Activated effector memory CD4-positive, alpha-beta T cell treated with Interleukin-2 at 50 U/mL for 16 hours (primary cell): ENCODE measurements at regions not wholly inside any gene's neighbourhood (a gene's known extent, or its start where the extent isn't known, plus 50 kb on each side); places are given as distances from the start of the nearest gene placed in this dataset.

Source experiments
- DNase-seq: peaks from one replicate; pipeline ENCODE4 v3.0.0-alpha.2; 2020

DNA sequence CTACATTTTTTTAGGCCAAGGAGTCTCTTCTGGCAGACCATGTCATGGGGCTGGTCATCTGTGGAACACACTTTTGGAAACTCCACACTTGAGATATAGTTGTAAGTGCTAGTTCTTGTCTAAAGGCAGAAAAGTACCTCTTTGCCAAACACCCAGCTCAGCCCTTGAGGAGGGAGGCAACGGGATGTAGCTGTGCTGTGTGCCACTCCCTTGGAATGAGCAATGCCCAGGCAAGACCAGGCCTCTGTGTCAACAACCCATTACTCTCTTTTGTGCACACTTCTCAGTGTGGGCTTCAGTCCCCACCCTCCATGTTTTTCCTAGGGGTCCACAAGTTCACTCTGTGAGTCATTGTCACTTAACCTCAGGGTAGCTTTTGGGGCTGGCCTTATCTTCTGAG is 528.3 kb upstream of the CFAP20DC start:
- DNase-seq: no peak

DNA sequence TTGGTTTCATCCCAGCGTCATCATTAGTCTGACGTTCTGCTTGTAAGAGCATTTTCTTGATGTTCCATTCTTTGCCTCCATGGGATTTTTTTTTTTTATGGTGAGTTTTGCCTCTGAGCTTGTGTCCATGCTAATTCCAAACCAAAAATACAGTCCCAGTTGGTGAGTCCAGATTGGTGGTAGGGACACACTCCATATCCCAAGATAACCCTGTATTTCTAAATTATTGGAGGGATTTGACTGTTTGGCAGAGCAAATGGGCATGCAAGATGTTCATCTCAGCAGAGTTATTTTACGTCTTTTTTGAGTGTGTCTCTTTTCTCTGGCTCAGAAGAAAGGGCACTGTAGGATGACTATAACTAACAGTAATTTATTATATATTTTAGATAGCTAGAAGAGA is 526.8 kb upstream of the CFAP20DC start:
- no peak for DNase-seq

DNA sequence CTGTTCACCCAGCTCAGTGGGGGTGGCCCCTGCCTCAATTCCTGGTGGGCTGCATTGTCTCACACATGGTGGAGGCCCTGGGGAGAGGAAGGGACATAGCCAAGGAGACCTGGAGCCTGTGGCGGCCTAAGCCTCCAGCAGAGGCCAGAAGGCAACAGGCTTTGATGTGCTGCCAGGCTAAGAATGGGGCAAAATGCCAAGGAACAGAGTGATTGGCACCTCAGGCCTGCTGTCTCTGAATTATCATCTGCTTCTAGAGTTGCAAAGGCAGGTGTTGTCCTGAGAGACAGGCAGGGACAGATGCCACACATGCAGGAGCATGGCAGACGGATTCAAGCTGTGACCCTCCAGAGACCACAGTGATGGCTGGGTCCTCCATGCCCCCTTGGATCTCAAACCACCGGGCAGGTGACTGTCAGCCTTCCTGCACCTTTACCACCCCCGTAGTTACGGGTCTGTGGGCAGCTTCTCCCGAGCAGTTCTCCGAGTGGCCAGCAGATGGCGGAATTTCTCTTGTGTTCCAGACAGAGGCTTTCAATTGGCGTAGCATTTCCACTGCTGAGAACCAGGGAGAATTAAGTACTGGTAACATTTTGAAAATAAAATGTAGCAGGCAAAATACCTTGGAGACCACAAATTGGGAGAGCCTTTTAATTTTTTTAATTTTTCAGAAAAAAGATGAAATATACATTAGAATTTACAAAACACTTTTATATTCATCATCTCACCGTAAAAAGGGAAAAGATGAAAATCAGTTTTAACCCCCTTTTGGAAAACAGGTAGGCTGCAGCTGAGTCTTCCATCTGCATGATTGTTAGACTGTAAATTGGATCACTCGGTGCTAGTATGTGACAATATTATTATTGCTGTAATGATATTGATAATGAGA is 525.5 kb upstream of the CFAP20DC start:
- DNase-seq: peak; percentile 67

DNA sequence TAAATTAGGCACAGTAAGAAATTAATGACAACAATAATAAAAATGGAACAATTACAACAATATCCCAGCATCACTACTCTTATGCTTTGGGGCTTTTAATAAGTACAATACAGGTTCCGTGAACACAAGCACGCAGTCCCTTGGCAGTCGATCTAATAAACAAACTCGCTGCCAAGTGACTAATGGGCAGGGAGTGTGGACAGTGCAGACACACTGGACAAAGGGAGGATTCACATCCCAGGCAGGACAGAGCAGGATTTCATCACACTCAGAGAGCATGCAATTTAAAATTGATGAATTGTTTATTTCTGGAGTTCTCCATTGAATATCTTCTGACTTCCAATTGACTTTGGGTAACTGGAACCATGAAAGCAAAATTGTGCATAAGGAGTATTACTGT is 524.1 kb upstream of the CFAP20DC start:
- no peak for DNase-seq

DNA sequence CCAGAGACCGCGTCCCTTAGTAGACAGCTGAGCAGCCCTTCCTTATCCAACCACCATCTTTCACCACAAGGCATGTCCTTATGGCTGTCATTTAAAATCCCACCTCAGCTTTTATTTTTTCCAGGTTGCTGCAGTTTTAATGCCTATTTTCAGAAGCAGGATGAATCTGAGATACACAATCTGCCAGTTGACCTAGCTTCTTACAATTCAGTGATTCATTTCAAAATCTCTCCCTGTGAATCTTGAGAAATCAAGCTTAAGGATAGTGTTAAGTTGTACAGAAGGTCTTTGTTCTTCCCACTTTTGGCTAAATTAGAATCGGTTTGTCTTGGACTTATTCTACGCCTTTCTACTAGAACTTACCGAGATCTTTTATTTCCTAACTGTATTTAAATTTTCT is 522.3 kb upstream of the CFAP20DC start:
- DNase-seq: no peak

DNA sequence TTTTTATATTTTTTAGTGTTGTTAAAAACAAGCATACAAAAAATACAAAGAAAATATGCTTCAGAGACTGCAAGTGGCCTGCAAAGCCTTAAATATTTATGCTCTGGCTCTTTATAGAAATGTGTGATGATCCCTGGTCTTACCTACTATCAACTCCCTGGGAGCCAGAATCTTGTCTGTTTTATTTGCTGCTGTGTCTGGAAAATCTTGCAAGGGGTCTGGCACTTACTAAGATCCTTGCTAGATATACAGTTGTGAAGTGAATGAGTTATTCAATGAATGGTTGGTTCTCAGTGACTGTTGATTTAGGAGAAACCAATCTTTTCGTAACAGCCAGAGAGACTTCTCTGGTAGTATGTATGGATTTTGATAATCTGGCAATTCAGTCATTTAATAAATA is 521.0 kb upstream of the CFAP20DC start:
- no peak for DNase-seq

GRCh38 chr3:59567661-59568060 is 517.8 kb upstream of the CFAP20DC start:
- DNase-seq: no peak

DNA sequence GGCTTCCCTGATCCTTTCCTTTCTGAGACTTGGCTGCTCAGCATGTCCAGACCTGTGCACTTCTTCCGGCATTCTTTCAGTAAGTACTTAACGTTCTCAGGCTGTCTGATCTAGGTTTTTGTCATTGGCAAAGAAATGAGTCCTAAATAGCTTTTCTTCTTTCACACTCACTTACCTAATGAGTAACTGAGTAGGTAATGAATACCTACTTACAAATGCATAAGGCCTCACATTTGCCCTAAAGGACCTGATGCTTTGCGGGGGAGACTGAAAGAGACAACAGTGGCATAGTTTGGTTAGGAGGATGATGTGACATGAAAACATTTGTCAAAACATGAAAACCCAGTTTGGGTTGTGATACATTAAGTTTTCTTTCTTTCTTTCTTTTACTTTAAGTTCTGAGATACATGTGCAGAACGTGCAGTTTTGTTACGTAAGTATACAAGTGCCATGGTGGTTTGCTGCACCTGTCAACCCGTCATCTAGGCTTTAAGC is 516.7 kb upstream of the CFAP20DC start:
- no peak for DNase-seq

- DNase-seq: no peak
Measured at GRCh38 chr3:59565125-59565524, 515.3 kb upstream of the CFAP20DC start.

DNA sequence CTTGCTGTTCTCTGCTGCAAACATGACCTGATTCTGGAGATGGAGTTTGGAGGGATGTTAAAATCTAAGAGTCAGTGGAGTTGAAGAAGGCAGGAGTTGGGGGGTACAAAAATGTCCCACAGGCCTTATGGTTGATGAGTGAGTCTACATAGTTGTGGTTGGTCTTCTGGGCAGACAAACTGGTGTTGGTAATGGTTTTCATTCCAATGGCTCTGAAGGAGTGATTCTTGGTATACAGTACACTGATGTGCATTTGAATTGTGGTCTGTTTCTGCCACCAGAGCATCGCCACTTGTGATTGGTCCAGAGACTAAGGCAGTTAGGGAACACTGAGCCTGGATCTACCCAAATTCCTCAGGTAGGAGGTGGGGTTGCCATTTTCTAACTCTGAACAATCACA is 514.1 kb upstream of the CFAP20DC start:
- no peak for DNase-seq

DNA sequence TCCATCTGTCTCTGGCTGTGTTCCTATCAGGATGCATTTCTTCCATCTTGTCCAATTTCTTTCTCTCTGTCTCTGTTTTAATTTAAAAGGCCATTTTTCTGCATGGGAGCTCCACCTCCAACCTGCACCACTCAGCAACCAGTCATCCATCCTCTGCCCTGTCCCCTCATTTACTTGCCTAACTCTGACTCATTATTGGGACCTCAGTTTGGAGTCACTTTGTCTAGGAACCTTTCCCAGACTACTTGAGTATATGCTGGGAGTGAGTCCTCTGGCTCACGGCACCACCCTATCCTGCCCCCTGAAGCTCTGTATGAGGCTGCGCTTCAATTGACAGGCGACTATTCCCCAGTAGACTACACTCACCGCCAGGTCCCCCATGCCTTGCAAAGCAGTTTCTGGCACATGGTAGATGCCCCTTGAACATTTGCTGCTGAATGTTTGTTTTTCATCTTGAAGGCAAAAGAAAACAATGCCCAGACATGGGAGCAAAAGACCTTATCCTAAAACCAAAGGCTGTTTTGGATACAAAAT is 513.3 kb upstream of the CFAP20DC start:
- DNase-seq: no peak

DNA sequence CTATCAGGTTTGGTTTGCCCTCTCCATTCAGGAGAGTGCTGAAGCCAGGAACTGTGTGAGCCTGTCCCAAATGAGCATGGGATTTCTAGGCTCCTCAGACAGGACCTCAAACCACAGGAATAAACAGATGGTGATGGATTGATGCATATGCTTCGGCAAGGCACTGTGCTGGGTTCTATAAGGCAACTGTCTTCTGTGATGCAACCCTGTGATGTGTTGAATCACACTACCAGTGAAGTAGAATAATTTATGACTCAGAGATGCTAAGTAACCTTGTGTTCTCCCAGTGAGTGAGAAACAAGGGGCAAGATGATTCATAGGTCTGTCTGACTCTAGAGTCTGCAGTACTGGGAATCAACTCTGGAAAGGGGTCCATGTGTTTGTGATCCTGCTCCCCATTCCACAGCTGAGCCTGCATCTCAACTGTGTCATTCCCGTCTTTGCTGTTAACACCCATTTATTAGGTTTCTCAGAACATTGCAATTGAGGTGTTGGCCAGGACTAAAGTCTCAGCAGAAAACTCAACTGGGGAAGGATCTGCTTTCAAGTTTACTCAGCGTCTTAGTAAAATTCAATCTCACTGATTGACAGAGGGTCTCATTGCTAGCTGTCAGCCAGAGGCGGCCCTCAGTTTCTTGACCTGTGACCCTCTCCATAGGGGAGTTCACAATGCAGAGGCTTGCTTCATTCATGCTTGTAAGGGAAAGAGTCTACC is 510.1 kb upstream of the CFAP20DC start:
- no peak for DNase-seq

- no peak for DNase-seq
Measured at GRCh38 chr3:59558906-59559720, 509.3 kb upstream of the CFAP20DC start.

DNA sequence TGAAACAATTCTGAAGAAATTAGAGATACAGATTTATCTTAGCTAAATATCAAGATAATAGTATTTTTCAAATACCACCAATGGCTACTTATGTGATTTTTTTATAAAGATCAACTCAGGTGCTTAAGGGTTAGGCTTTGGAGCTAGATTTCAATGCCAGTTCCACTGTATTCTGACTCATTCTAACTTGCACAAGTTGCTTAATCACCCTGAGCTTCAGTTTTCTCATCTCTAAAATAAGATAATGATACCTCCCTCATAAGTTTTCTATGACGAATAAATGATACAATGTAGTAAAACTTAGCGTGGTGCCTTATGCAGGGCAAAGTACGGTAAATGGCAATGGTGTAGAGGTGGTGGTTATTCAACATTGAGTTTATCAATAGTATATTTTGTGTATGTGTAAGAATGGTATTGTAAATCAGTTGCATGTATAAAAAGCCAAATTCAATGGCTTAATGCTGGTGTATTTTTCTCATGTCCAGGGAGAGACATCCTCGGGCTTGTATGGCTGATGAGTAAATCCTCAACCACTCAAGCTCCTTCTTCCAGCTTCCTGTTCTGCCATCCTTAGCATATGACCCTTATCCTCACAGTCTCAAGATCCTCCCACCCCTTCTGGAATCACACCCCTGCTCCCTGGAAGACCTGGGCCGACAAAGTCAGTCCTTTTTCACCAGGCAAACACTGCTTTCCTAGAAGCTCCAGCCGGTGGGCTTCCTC is 505.9 kb upstream of the CFAP20DC start:
- no peak for DNase-seq

DNA sequence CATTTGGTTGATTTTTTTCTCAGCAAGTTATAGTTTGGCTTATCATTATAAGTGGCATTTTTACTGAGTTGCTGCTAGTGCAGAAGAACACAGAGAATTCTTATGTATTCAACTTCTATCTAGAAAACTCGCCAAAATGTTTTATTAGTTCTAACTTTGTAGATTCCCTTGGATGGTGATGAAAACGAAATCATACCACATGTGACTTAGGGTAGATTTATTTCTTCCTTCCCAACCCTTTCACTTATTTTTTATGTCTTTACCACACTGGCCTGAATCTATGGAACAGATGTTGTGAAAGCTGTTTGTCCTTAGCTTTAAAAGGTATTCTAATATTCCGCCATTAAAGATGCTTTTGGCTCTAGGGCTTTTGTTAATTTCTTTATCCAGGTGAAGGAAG is 503.3 kb upstream of the CFAP20DC start:
- DNase-seq: no peak

DNA sequence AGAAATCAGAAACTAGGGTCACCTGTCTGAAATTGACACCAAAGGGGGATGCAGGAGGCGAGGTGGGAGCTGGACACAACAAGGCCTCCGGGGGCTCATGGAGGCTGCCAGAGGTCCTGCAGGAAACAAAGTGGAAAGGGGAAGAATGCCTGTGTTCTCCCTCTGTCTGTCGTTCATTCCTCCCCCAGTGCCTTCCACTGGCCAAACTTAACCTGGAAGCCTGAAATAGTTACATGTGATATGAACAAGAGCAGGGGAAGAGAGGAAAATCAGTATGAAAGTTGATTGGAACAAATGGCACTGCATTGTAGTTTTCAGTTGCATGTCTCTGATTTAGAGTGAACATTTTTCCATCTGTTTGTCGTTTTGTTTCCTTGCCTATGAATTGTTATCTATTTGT is 502.0 kb upstream of the CFAP20DC start:
- no peak for DNase-seq

DNA sequence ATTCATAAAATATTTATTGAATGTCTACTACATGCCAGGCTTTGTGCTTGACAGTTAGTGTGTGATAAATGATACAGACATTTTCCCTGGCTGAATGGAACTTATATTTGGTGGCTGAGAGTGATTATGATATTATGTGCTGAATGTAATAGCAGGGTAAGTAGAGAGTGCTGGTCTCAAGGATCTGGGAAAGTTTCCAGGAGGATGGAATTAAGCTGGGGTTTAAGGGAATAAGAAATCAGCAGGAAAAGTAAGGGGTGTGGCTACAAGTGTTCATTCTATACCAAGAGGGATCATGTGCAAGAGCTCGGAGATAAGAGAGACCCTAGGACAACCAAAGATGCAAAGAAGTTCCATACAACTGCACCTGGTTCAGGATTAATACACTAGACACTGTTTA is 500.1 kb upstream of the CFAP20DC start:
- DNase-seq: no peak

DNA sequence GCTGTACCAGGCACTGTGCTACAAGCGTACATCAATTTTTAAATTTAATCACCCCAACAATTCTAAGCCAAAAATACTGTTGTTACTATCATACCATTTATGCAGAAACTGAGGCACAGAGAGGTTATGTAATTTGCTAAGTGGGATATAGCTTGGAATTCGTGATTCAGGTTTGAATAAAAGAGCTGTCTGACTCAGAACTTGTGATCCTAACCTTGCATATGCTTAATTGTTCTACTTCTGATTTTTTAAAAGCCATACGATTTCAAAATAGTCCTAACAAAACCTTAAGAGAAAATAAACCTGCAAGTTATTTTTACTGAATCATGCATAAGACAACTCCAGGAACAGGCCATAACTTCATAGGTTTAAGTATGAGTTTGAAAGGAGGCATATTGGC is 498.0 kb upstream of the CFAP20DC start:
- no peak for DNase-seq

DNA sequence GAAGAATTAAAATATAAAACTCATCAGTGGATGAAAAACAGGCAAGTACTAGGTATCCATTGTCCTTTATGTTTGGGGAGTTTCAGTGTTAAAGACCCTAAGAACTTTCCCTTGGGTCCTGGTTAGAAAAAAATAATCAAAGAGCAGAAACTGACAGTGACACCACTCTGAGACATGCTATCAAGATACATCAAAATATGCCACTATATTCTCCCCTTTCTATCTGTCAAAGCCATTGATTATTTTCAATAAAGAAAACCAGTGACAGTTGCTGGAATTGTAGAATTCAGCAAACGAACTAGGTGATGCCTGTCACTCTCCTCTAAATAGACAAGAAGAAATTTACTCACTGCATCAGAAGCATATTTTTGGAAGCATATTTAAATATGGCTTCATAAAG is 496.7 kb upstream of the CFAP20DC start:
- no peak for DNase-seq

- no peak for DNase-seq
Measured at GRCh38 chr3:59545374-59545773, 495.5 kb upstream of the CFAP20DC start.

DNA sequence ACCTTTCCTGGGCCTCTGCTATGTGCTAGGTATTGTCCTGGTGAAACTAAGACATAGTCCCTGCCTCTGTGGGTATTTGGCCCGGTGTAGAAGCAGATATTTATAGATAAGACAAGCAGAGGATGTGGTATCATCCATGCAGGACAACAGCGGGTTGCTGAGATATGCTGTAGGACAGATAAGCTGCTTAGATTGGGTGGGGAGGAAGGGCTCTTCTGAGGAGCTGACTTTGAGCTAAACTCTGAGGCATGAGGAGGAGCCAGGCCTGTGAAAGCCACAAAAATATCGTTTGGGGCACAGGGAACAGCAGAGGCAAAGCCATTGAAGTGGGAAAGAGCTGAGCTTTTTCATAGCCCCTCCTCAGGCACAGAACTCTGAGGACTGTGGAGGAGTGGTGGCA is 492.5 kb upstream of the CFAP20DC start:
- DNase-seq: no peak

DNA sequence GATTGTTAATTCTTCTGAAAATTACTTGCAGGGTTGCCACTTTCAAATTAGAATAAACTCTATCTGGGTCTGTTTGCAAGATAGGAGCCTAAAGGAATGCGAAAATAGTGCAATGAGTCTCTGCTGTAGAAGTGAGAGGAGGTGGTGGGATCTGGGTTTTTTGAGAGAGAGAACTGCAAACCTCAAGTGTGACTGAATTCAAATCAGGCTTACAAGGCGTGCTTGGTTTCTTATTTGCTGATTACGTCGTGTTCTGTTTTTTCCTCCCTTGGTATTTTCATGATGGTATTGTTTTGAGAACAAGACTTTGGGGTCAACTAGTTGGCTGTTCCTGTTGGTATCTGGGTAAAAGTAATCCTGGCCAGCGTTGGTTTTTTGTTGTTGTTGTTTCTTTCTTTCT is 490.9 kb upstream of the CFAP20DC start:
- DNase-seq: no peak
